Medulla oblongata (tissue), 1 donor: ENCODE measurements at regions not wholly inside any gene's neighbourhood (a gene's known extent, or its start where the extent isn't known, plus 50 kb on each side); places are given as distances from the start of the nearest gene placed in this dataset.
A peak's percentile ranks its signal among the peaks of the same experiment; 100 is the strongest.
"Not testable (repeated sequence)": the region's sequence is repeated elsewhere in the genome, so short reads cannot be mapped to it uniquely, and the experiment has no call there.

Source experiments
- DNase-seq: peaks from one replicate; pipeline ENCODE4 v3.0.0-alpha.2; 2015; ENCODE audit errors: extremely low spot score

GRCh38 chr6:71722736-71723135, 163.6 kb upstream of the RIMS1 start:
- no peak for DNase-seq

- DNase-seq: no peak
Measured at GRCh38 chr6:71724456-71725125, 161.8 kb upstream of the RIMS1 start.

GRCh38 chr6:71725126-71725470, 161.3 kb upstream of the RIMS1 start:
- DNase-seq: no peak

GRCh38 chr6:71726121-71726520, 160.2 kb upstream of the RIMS1 start:
- DNase-seq: no peak

GRCh38 chr6:71727632-71728294, 158.6 kb upstream of the RIMS1 start:
- DNase-seq: peak; percentile 76

- no peak for DNase-seq
Measured at GRCh38 chr6:71730284-71730683, 156.1 kb upstream of the RIMS1 start.

GRCh38 chr6:71733970-71734899, 152.1 kb upstream of the RIMS1 start:
- no peak for DNase-seq

- DNase-seq: no peak
Measured at GRCh38 chr6:71737953-71738352, 148.4 kb upstream of the RIMS1 start.

- DNase-seq: no peak
Measured at GRCh38 chr6:71745525-71745924, 140.8 kb upstream of the RIMS1 start.

GRCh38 chr6:71766146-71766760, 120.1 kb upstream of the RIMS1 start:
- DNase-seq: no peak

GRCh38 chr6:71766796-71767195, 119.6 kb upstream of the RIMS1 start:
- no peak for DNase-seq

GRCh38 chr6:71768356-71768755, 118.0 kb upstream of the RIMS1 start:
- no peak for DNase-seq

GRCh38 chr6:71808865-71809264, 77.5 kb upstream of the RIMS1 start:
- no peak for DNase-seq

- no peak for DNase-seq
Measured at GRCh38 chr6:71810880-71811279, 75.5 kb upstream of the RIMS1 start.

GRCh38 chr6:71822625-71823024, 63.7 kb upstream of the RIMS1 start:
- no peak for DNase-seq

- not testable (repeated sequence) for DNase-seq
Measured at GRCh38 chr6:71832110-71832764, 54.1 kb upstream of the RIMS1 start.
